WTC11 (cell line): ENCODE measurements at regions not wholly inside any gene's neighbourhood (a gene's known extent, or its start where the extent isn't known, plus 50 kb on each side); places are given as distances from the start of the nearest gene placed in this dataset.
A peak's percentile ranks its signal among the peaks of the same experiment; 100 is the strongest.

Experiments used
- ATAC-seq: fragments of 200-7000 bp; cut with Tn5 transposase; 2 replicates; pipeline ENCODE4 v1.10.0; 2021; ENCODE audit warnings: mild to moderate bottlenecking, moderate library complexity
- CTCF ChIA-PET: fragments of 300-600 bp; sonication (Branson Sonifier 250); formaldehyde crosslinking; loops from one replicate; lab custom pipeline; 2021; ENCODE audit warnings: antibody characterized with exemption; lab: Charles Lee
- POLR2A ChIA-PET: fragments of 350-600 bp; sonication (Branson Sonifier 250); formaldehyde crosslinking; loops from one replicate; lab custom pipeline; 2021; ENCODE audit warnings: antibody characterized with exemption; lab: Charles Lee
- DNase-seq: peaks from one replicate; pipeline ENCODE4 v3.0.0; 2021; ENCODE audit warnings: low spot score
- H3K27ac Mint-ChIP-seq: 2 replicates; pipeline ENCODE4 v1.8.0; 2021; ENCODE audit warnings: mixed read lengths
- H3K27me3 Mint-ChIP-seq: 2 replicates; pipeline ENCODE4 v1.8.0; 2021; ENCODE audit warnings: low read depth, mild to moderate bottlenecking, moderate library complexity, mixed read lengths
- H3K36me3 Mint-ChIP-seq: 2 replicates; pipeline ENCODE4 v1.8.0; 2021; ENCODE audit warnings: mixed read lengths
- H3K4me1 Mint-ChIP-seq: 2 replicates; pipeline ENCODE4 v1.8.0; 2022; ENCODE audit warnings: mixed read lengths
- H3K4me3 Mint-ChIP-seq: 2 replicates; pipeline ENCODE4 v1.8.0; 2021; ENCODE audit warnings: mild to moderate bottlenecking, moderate library complexity, mixed read lengths
- H3K9me3 Mint-ChIP-seq: 2 replicates; pipeline ENCODE4 v1.8.0; 2021; ENCODE audit warnings: mixed read lengths
- AR ChIP-seq: fragments of 250-450 bp; sonication (Bioruptor Pico); IDR thresholded peaks from 2 replicates; pipeline ENCODE4 v1.9.0; 2021; ENCODE audit warnings: mild to moderate bottlenecking
- ATF3 ChIP-seq: sonication (generic); formaldehyde crosslinking; conservative IDR thresholded peaks from 2 replicates; pipeline ENCODE4 v1.8.1; 2022; ENCODE audit warnings: mild to moderate bottlenecking, missing genetic modification reagents
- CTCF ChIP-seq: fragments of 200-600 bp; IDR thresholded peaks from 2 replicates; pipeline ENCODE4 v1.8.0; 2022; ENCODE audit warnings: antibody characterized with exemption
- E2F1 ChIP-seq: sonication (generic); formaldehyde crosslinking; IDR thresholded peaks from 2 replicates; pipeline ENCODE4 v1.8.0; 2022; ENCODE audit warnings: mild to moderate bottlenecking, missing genetic modification reagents
- ERG ChIP-seq: fragments of 250-450 bp; sonication (Bioruptor Pico); IDR thresholded peaks from 2 replicates; pipeline ENCODE4 v1.8.0; 2021; ENCODE audit warnings: mild to moderate bottlenecking
- ETV6 ChIP-seq: sonication (generic); formaldehyde crosslinking; IDR thresholded peaks from 2 replicates; pipeline ENCODE4 v1.8.1; 2022; ENCODE audit warnings: mild to moderate bottlenecking, missing genetic modification reagents
- FOXJ3 ChIP-seq: sonication (generic); formaldehyde crosslinking; IDR thresholded peaks from 2 replicates; pipeline ENCODE4 v1.9.0; 2021; ENCODE audit warnings: missing genetic modification reagents, mild to moderate bottlenecking, borderline replicate concordance
- FOXP1 ChIP-seq: sonication (generic); formaldehyde crosslinking; IDR thresholded peaks from 2 replicates; pipeline ENCODE4 v1.8.0; 2022; ENCODE audit warnings: missing genetic modification reagents, mild to moderate bottlenecking, moderate library complexity, borderline replicate concordance
- HMGA2 ChIP-seq: fragments of 250-450 bp; sonication (Bioruptor Pico); IDR thresholded peaks from 2 replicates; pipeline ENCODE4 v1.4.0; 2021; ENCODE audit warnings: mild to moderate bottlenecking, moderate library complexity
- HMGXB4 ChIP-seq: sonication (generic); formaldehyde crosslinking; IDR thresholded peaks from 2 replicates; pipeline ENCODE4 v1.8.1; 2023; ENCODE audit warnings: mild to moderate bottlenecking, moderate library complexity, missing genetic modification reagents
- MAX ChIP-seq: sonication (generic); formaldehyde crosslinking; IDR thresholded peaks from 2 replicates; pipeline ENCODE4 v1.8.0; 2022; ENCODE audit warnings: mild to moderate bottlenecking, missing genetic modification reagents
- NR1H2 ChIP-seq: sonication (generic); formaldehyde crosslinking; IDR thresholded peaks from 2 replicates; pipeline ENCODE4 v1.9.0; 2021; ENCODE audit warnings: mild to moderate bottlenecking, moderate library complexity, missing genetic modification reagents
- PRRX2 ChIP-seq: fragments of 250-450 bp; sonication (Bioruptor Pico); IDR thresholded peaks from 2 replicates; pipeline ENCODE4 v1.8.0; 2021; ENCODE audit warnings: mild to moderate bottlenecking
- SMAD3 ChIP-seq: sonication (generic); formaldehyde crosslinking; IDR thresholded peaks from 2 replicates; pipeline ENCODE4 v1.8.0; 2022; ENCODE audit warnings: missing genetic modification reagents, mild to moderate bottlenecking, borderline replicate concordance
- ZNF281 ChIP-seq: sonication (generic); formaldehyde crosslinking; IDR thresholded peaks from 2 replicates; pipeline ENCODE4 v1.8.0; 2023; ENCODE audit warnings: mild to moderate bottlenecking, missing genetic modification reagents
- ZNF512 ChIP-seq: sonication (generic); formaldehyde crosslinking; IDR thresholded peaks from 2 replicates; pipeline ENCODE4 v1.8.1; 2022; ENCODE audit warnings: missing genetic modification reagents, borderline replicate concordance

GRCh38 chr16:64307431-64307830 lies 814.4 kb downstream of the CDH11 start:
- no peak overlapping the region for H3K4me3 Mint-ChIP-seq
- H3K9me3 Mint-ChIP-seq: peaks cover 19% of the 10 kb centered on the region
- peaks cover 15% of the 10 kb centered on the region for H3K4me1 Mint-ChIP-seq
- ChIA-PET POLR2A (no interaction called here), CTCF (no interaction called here)
- DNase-seq (no peak), ATAC-seq (no peak)
- peaks cover 8% of the 10 kb centered on the region; the same call in 1 of the 2 replicates for H3K36me3 Mint-ChIP-seq
- peak; percentile 86; the same call in 1 of the 2 replicates for TF ChIP-seq ZNF512 (CRISPR knock-in tag)
- TF ChIP-seq FOXJ3 (CRISPR knock-in tag): no peak
- no peak overlapping the region for H3K27ac Mint-ChIP-seq
- H3K27me3 Mint-ChIP-seq: no peaks in the 10 kb centered on the region

- H3K36me3 Mint-ChIP-seq: peaks cover 8% of the 10 kb centered on the region; the same call in 1 of the 2 replicates
- POLR2A ChIA-PET: no interaction called here
- CTCF ChIA-PET: no interaction called here
- peaks cover 19% of the 10 kb centered on the region for H3K9me3 Mint-ChIP-seq
- ATAC-seq: no peak
- peaks cover 15% of the 10 kb centered on the region for H3K4me1 Mint-ChIP-seq
- H3K4me3 Mint-ChIP-seq: no peak overlapping the region
- H3K27ac Mint-ChIP-seq: no peak overlapping the region
- DNase-seq: no peak
- no peaks in the 10 kb centered on the region for H3K27me3 Mint-ChIP-seq
- TF ChIP-seq ZNF281 (no peak), MAX (no peak), HMGXB4 (no peak), SMAD3 (CRISPR knock-in tag) (no peak), ETV6 (CRISPR knock-in tag) (no peak), CTCF (no peak), ZNF512 (CRISPR knock-in tag) (no peak), ERG (no peak), NR1H2 (CRISPR knock-in tag) (no peak), HMGA2 (CRISPR knock-in tag) (no peak), AR (no peak), PRRX2 (no peak), E2F1 (CRISPR knock-in tag) (no peak), FOXP1 (no peak), ATF3 (CRISPR knock-in tag) (no peak)
These were observed 816.2 kb downstream of the CDH11 start for GRCh38 chr16:64305663-64306062.
